Neural cell (in vitro differentiated cells): ENCODE measurements at regions not wholly inside any gene's neighbourhood (a gene's known extent, or its start where the extent isn't known, plus 50 kb on each side); places are given as distances from the start of the nearest gene placed in this dataset.

Experiments used
- H2AFZ ChIP-seq: fragments of 200-600, 300-800 bp; sonication (generic), shearing (Covaris generic); 2 replicates; pipeline ENCODE4 v1.6.0; 2014; ENCODE audit warnings: low read depth, mild to moderate bottlenecking, antibody characterized with exemption, low read length, moderate library complexity
- H3F3A ChIP-seq: fragments of 200-600 bp; shearing (Covaris generic); 2 replicates; pipeline ENCODE4 v1.6.1; 2016; ENCODE audit warnings: mild to moderate bottlenecking, moderate library complexity, mixed read lengths, antibody characterized with exemption, low read length; ENCODE audit not compliant: insufficient read depth, poor library complexity, severe bottlenecking
- H3K27ac ChIP-seq: fragments of 200-600, 300-800 bp; sonication (generic), shearing (Covaris generic); 2 replicates; pipeline ENCODE4 v1.5.1; 2014; ENCODE audit warnings: mild to moderate bottlenecking, low read length, moderate library complexity
- H3K27me3 ChIP-seq: fragments of 300-800, 200-600 bp; sonication (generic), shearing (Covaris generic); 2 replicates; pipeline ENCODE4 v1.6.0; 2014; ENCODE audit warnings: mild to moderate bottlenecking, low read depth, low read length, moderate library complexity; ENCODE audit not compliant: insufficient read depth
- H3K36me3 ChIP-seq: fragments of 300-800, 200-600 bp; sonication (generic), shearing (Covaris generic); 2 replicates; pipeline ENCODE4 v1.5.1; 2014; ENCODE audit warnings: mild to moderate bottlenecking, antibody characterized with exemption, low read length, moderate library complexity; ENCODE audit not compliant: insufficient read depth
- H3K4me2 ChIP-seq: fragments of 300-800, 200-600 bp; sonication (generic), shearing (Covaris generic); 2 replicates; pipeline ENCODE4 v1.6.0; 2014; ENCODE audit warnings: mild to moderate bottlenecking, low read length
- H3K4me3 ChIP-seq: fragments of 300-800, 200-600 bp; sonication (generic), shearing (Covaris generic); 2 replicates; pipeline ENCODE4 v1.5.1; 2014; ENCODE audit warnings: mild to moderate bottlenecking, low read length, moderate library complexity
- H3K79me2 ChIP-seq: fragments of 200-600 bp; shearing (Covaris generic); replicated peaks from 2 replicates; pipeline ENCODE4 v1.6.0; 2014; ENCODE audit warnings: mild to moderate bottlenecking, low read length, moderate library complexity; ENCODE audit not compliant: insufficient read depth
- H3K9ac ChIP-seq: fragments of 300-800, 200-600 bp; sonication (generic), shearing (Covaris generic); 2 replicates; pipeline ENCODE4 v1.6.1; 2016; ENCODE audit warnings: mild to moderate bottlenecking, low read length, mixed read lengths
- H3K9me2 ChIP-seq: fragments of 200-600 bp; shearing (Covaris generic); 2 replicates; pipeline ENCODE4 v1.6.1; 2016; ENCODE audit warnings: mild to moderate bottlenecking, low read length, mixed read lengths; ENCODE audit not compliant: insufficient read depth
- H3K9me3 ChIP-seq: fragments of 200-600, 300-800 bp; sonication (generic), shearing (Covaris generic); 2 replicates; pipeline ENCODE4 v1.6.1; 2016; ENCODE audit warnings: mild to moderate bottlenecking, mixed run types, low read length, moderate library complexity, mixed read lengths
- H4K20me1 ChIP-seq: fragments of 200-600 bp; shearing (Covaris generic); 2 replicates; pipeline ENCODE4 v1.6.1; 2016; ENCODE audit warnings: mild to moderate bottlenecking, mixed run types; ENCODE audit not compliant: insufficient read depth
- CTCF ChIP-seq: fragments of 450-650 bp; IDR thresholded peaks from 2 replicates; pipeline ENCODE4 v1.5.1; 2014; ENCODE audit warnings: antibody characterized with exemption, mild to moderate bottlenecking, moderate library complexity; ENCODE audit not compliant: poor library complexity, severe bottlenecking
- EP300 ChIP-seq: fragments of 450-650 bp; conservative IDR thresholded peaks from 2 replicates; pipeline ENCODE4 v1.6.1; 2014; ENCODE audit warnings: antibody characterized with exemption, mild to moderate bottlenecking, moderate library complexity; ENCODE audit not compliant: poor library complexity, severe bottlenecking
- EZH2 ChIP-seq: fragments of 200-600, 300-800 bp; shearing (Covaris generic), sonication (generic); IDR thresholded peaks from 2 replicates; pipeline ENCODE4 v1.6.1; 2014; ENCODE audit warnings: antibody characterized with exemption, low read length, borderline replicate concordance, mild to moderate bottlenecking; ENCODE audit not compliant: insufficient read depth, poor library complexity, severe bottlenecking
- MXI1 ChIP-seq: fragments of 450-650 bp; conservative IDR thresholded peaks from 2 replicates; pipeline ENCODE4 v1.6.1; 2014; ENCODE audit warnings: antibody characterized with exemption, mild to moderate bottlenecking; ENCODE audit not compliant: poor library complexity, severe bottlenecking
- POLR2AphosphoS5 ChIP-seq: IDR thresholded peaks from 2 replicates; pipeline ENCODE4 v1.6.1; 2012
- RAD21 ChIP-seq: fragments of 450-650 bp; conservative IDR thresholded peaks from 2 replicates; pipeline ENCODE4 v1.6.1; 2014; ENCODE audit warnings: antibody characterized with exemption, mild to moderate bottlenecking, moderate library complexity
- SMC3 ChIP-seq: fragments of 450-650 bp; conservative IDR thresholded peaks from 2 replicates; pipeline ENCODE4 v1.6.1; 2014; ENCODE audit warnings: antibody characterized with exemption, mild to moderate bottlenecking, moderate library complexity; ENCODE audit not compliant: poor library complexity
- TAF1 ChIP-seq: IDR thresholded peaks from 2 replicates; pipeline ENCODE4 v1.6.1; 2012; ENCODE audit warnings: low read depth
- TF ChIP-seq, protein P1 (sequence below): IDR thresholded peaks from 2 replicates; pipeline ENCODE4 v1.6.1; 2012; ENCODE audit warnings: borderline replicate concordance

GRCh38 chr7:50959560-50959959 is 176.9 kb upstream of the GRB10 start:
- H3K27me3 ChIP-seq, result no peaks in the 10 kb centered on the region
- TF ChIP-seq, protein P1, sequence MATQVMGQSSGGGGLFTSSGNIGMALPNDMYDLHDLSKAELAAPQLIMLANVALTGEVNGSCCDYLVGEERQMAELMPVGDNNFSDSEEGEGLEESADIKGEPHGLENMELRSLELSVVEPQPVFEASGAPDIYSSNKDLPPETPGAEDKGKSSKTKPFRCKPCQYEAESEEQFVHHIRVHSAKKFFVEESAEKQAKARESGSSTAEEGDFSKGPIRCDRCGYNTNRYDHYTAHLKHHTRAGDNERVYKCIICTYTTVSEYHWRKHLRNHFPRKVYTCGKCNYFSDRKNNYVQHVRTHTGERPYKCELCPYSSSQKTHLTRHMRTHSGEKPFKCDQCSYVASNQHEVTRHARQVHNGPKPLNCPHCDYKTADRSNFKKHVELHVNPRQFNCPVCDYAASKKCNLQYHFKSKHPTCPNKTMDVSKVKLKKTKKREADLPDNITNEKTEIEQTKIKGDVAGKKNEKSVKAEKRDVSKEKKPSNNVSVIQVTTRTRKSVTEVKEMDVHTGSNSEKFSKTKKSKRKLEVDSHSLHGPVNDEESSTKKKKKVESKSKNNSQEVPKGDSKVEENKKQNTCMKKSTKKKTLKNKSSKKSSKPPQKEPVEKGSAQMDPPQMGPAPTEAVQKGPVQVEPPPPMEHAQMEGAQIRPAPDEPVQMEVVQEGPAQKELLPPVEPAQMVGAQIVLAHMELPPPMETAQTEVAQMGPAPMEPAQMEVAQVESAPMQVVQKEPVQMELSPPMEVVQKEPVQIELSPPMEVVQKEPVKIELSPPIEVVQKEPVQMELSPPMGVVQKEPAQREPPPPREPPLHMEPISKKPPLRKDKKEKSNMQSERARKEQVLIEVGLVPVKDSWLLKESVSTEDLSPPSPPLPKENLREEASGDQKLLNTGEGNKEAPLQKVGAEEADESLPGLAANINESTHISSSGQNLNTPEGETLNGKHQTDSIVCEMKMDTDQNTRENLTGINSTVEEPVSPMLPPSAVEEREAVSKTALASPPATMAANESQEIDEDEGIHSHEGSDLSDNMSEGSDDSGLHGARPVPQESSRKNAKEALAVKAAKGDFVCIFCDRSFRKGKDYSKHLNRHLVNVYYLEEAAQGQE, result peak; percentile 54
- TF ChIP-seq CTCF (no peak), EP300 (peak; percentile 53), MXI1 (no peak), RAD21 (no peak), EZH2 (no peak), TAF1 (no peak), POLR2AphosphoS5 (no peak), SMC3 (no peak)
- no peak overlapping the region for H3K4me2 ChIP-seq
- no peaks in the 10 kb centered on the region for H3K9me3 ChIP-seq
- H3K36me3 ChIP-seq, result no peaks in the 10 kb centered on the region
- no peak overlapping the region for H3K9ac ChIP-seq
- no peaks in the 10 kb centered on the region for H4K20me1 ChIP-seq
- H3K9me2 ChIP-seq, result no peaks in the 10 kb centered on the region
- H3K4me3 ChIP-seq, result no peak overlapping the region
- no peaks in the 10 kb centered on the region for H3F3A ChIP-seq
- no peak overlapping the region for H2AFZ ChIP-seq
- no peaks in the 10 kb centered on the region for H3K79me2 ChIP-seq
- peak overlapping the region; percentile 20 for H3K27ac ChIP-seq

DNA sequence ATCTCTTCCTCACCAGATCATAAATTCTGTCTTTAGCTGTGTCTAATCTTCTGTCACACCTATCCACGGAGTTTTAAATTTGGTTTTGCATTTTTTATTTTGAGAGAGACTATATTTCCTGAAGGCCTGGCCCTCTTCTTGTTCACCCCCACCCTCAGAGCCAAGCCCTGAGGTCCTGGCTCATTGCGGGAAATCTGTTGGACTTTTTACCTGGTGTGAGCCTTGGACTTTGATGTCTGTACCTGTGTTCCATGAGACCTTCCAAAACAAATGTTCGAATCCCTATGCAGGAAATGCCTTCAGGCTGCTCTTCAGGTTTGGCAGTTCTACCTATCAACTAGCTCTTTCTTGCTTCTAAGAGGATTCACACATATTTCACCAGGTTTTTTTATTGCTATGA is 175.2 kb upstream of the GRB10 start:
- H3K36me3 ChIP-seq, result no peaks in the 10 kb centered on the region
- no peak overlapping the region for H2AFZ ChIP-seq
- H3K79me2 ChIP-seq, result no peaks in the 10 kb centered on the region
- H3K4me2 ChIP-seq, result no peak overlapping the region
- no peaks in the 10 kb centered on the region for H4K20me1 ChIP-seq
- no peaks in the 10 kb centered on the region for H3F3A ChIP-seq
- H3K9ac ChIP-seq, result no peak overlapping the region
- no peak for TF ChIP-seq SMC3
- TF ChIP-seq MXI1, result no peak
- TF ChIP-seq, protein P1, result no peak
- no peak for TF ChIP-seq TAF1
- no peak for TF ChIP-seq EP300
- TF ChIP-seq RAD21, result no peak
- no peak for TF ChIP-seq POLR2AphosphoS5
- TF ChIP-seq EZH2, result no peak
- TF ChIP-seq CTCF, result no peak
- no peaks in the 10 kb centered on the region for H3K9me2 ChIP-seq
- no peak overlapping the region for H3K27ac ChIP-seq
- H3K9me3 ChIP-seq, result no peaks in the 10 kb centered on the region
- H3K27me3 ChIP-seq, result no peaks in the 10 kb centered on the region
- no peak overlapping the region for H3K4me3 ChIP-seq
